ENCODE measurements at regions not wholly inside any gene's neighbourhood (a gene's known extent, or its start where the extent isn't known, plus 50 kb on each side); places are given as distances from the start of the nearest gene placed in this dataset.
A peak's percentile ranks its signal among the peaks of the same experiment; 100 is the strongest.

DNA sequence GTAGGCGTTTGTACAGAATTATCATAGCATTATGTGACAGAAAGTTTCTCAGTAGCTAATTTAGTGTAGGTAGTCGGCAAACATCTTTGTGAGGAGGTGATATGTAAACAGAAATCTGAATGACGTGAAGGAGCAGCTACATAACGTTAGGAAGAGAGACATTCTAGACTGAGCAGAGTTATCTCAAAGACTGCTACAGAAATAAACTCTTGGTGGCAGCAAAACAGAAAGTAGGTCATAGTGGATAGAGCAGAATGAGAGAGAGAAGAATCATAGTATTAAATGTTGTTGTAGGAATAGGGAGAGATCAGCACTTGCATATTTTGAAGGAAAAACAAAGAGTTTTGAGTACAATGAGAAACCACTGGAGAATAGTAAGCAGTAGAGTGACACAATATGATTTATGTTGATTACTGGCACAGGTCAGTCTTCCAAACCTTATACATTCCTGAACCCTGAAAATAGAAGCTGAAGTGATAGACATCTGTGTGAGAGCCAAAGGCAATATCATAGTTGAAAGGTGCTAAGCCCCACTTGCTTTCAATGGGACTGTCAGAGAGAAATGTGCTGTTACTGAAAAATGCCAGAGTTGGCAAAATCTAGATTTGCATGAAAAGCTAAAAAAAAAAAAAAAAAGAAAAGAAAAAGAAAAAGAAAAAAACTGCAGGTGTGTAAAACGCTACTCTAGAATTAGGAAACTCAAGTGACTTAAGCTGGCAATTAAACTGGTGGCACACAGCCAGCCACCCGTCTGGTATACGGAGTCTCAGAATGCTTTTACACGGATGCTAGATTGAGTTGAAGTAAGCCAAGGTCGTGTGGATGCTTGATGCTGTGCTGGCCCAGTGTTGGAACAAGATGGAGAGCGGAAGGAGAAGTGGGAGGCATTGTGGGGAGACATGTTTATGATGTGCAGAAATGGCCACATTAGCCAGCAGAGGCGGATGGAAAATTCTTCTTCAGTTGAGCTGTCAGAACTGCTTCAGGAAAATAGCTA, 750.2 kb upstream of the HS3ST1 start:
- ATAC-seq, result peak in 3 of 4 donors; percentile 62 to 74 (median 65)
- Histone ChIP-seq H3K9me3 (no peaks in the 10 kb centered on the region), H3K27ac (peak overlapping the region in 2 of 12 donors; percentile 7 to 22), H3K4me3 (no peak overlapping the region), H3K4me1 (peaks cover 0 to 4% (median 0%) of the 10 kb centered on the region in 12 donors), H3K36me3 (no peaks in the 10 kb centered on the region), H3K27me3 (no peaks in the 10 kb centered on the region)
- TF ChIP-seq, protein P1, sequence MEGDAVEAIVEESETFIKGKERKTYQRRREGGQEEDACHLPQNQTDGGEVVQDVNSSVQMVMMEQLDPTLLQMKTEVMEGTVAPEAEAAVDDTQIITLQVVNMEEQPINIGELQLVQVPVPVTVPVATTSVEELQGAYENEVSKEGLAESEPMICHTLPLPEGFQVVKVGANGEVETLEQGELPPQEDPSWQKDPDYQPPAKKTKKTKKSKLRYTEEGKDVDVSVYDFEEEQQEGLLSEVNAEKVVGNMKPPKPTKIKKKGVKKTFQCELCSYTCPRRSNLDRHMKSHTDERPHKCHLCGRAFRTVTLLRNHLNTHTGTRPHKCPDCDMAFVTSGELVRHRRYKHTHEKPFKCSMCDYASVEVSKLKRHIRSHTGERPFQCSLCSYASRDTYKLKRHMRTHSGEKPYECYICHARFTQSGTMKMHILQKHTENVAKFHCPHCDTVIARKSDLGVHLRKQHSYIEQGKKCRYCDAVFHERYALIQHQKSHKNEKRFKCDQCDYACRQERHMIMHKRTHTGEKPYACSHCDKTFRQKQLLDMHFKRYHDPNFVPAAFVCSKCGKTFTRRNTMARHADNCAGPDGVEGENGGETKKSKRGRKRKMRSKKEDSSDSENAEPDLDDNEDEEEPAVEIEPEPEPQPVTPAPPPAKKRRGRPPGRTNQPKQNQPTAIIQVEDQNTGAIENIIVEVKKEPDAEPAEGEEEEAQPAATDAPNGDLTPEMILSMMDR (IDR thresholded peaks at IDR 0.05), result peak in 1 of 12 donors; percentile 12
- no peak for TF ChIP-seq POLR2A (IDR thresholded peaks at IDR 0.05)
- intact Hi-C loops (cut with DNase I), result loop anchor here in 4 of 10 donors (10.0 kb wide), 3 partner anchors 216 to 456 kb away; no protein-coding TSS in a partner anchor
- WGBS, 4 donors, result 42 to 47% (median 45%) methylated on average over 11 of the region's 11 CpGs
- DNase-seq, result peak in 3 of 5 donors; percentile 30 to 51 (median 35)

DNA sequence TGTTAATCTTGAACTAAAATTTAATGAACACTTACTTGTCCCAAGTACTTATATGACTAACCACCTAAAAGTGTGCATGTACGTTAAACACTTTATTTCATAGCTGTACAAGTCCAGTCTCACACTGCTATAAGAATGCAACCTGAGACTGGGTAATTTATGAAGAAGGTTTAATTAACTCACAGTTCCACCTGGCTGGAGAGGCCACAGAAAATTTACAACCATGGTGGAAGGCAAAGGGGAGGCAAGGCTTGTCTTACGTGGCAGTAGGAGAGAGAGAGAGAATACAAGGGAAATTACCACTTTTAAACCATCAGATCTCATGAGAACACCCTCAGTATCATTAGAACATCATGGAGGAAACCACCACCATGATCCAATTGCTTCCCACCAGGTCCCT, 748.7 kb upstream of the HS3ST1 start:
- Histone ChIP-seq H3K27ac (no peak overlapping the region), H3K4me1 (peaks cover 0 to 11% (median 0%) of the 10 kb centered on the region in 12 donors), H3K27me3 (no peaks in the 10 kb centered on the region), H3K9me3 (no peaks in the 10 kb centered on the region), H3K4me3 (no peak overlapping the region), H3K36me3 (no peaks in the 10 kb centered on the region)
- WGBS, 4 donors, result 87 to 92% (median 88%) methylated on average over 2 of the region's 2 CpGs
- ATAC-seq (no peak), DNase-seq (no peak)
- TF ChIP-seq POLR2A (IDR thresholded peaks at IDR 0.05), result no peak
- TF ChIP-seq, protein P1 (IDR thresholded peaks at IDR 0.05), result no peak
- intact Hi-C loops (cut with DNase I), result loop anchor here in 4 of 10 donors (10.0 kb wide), 3 partner anchors 217 to 457 kb away; no protein-coding TSS in a partner anchor

DNA sequence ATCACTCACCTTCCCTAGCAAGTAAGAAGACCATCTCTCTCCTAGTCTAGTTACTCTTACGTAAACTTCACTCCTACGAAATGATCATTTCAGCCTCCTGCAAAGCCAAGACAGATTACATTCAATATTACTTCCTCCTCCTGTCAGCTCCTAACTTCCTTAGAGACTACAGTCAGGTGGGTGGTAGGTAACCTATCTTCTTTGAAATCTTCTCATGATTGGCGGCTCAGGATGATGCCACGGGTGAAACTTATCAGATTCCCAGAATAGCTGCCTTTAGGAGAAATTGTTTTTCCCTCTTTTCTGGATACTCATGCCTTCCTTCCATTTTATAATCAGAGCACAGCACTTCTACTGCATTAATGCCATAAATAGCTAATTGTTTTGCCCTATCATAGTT, 744.8 kb upstream of the HS3ST1 start:
- TF ChIP-seq, protein P1 (IDR thresholded peaks at IDR 0.05), result no peak
- TF ChIP-seq POLR2A (IDR thresholded peaks at IDR 0.05), result no peak
- Histone ChIP-seq H3K27me3 (no peaks in the 10 kb centered on the region), H3K4me1 (peaks cover 0 to 23% (median 0%) of the 10 kb centered on the region in 12 donors), H3K9me3 (no peaks in the 10 kb centered on the region), H3K4me3 (no peak overlapping the region), H3K36me3 (no peaks in the 10 kb centered on the region), H3K27ac (peak overlapping the region in 3 of 12 donors; percentile 65 to 85 (median 80))
- no peak for DNase-seq
- no peak for ATAC-seq
- intact Hi-C loops (cut with DNase I), result loop anchor here in 4 of 10 donors (10.0 kb wide), 3 partner anchors 221 to 461 kb away; no protein-coding TSS in a partner anchor
- WGBS, 4 donors, result 62 to 72% (median 65%) methylated on average over 4 of the region's 4 CpGs

All from heart left ventricle (tissue), 16 donors.